HepG2 (cell line): ENCODE measurements at regions not wholly inside any gene's neighbourhood (a gene's known extent, or its start where the extent isn't known, plus 50 kb on each side); places are given as distances from the start of the nearest gene placed in this dataset.

Experiments
- ATAC-seq: fragments of 200-7000 bp; cut with Tn5 transposase; 3 replicates; pipeline ENCODE4 v1.9.1; 2020; ENCODE audit warnings: mild to moderate bottlenecking, moderate library complexity
- BruUV-seq: library from RNA; stranded (reverse); fragments of 400-500 nt; replicated peaks from 2 replicates; lab custom pipeline; 2021; lab: Mats Ljungman, UMichigan
- CTCF ChIA-PET: fragments of 300-600 bp; formaldehyde crosslinking; extraction: SDS; loops from one replicate; lab custom pipeline; 2021; ENCODE audit warnings: low total read pairs, inconsistent platforms, low intra/inter-chr PET ratio; lab: Yijun Ruan, JAX
- POLR2A ChIA-PET: fragments of 350-600 bp; sonication (Branson Sonifier 250); formaldehyde crosslinking; loops from one replicate; lab custom pipeline; 2020; ENCODE audit warnings: antibody characterized with exemption, inconsistent platforms; lab: Yijun Ruan, JAX
- DNase-seq: peaks from one replicate; pipeline ENCODE4 v3.0.0-alpha.2; 2015; ENCODE audit warnings: low spot score
- FAIRE-seq: peaks from 3 replicates; lab custom pipeline; 2011; peaks lifted over from hg19 to GRCh38; lab: Jason Lieb, UNC
- H2AFZ ChIP-seq: one replicate; pipeline ENCODE4 v1.6.1; 2011; ENCODE audit warnings: low read length, inconsistent platforms
- H3K27ac ChIP-seq: fragments of 300-600 bp; 3 replicates; pipeline ENCODE4 v1.8.0; 2011; ENCODE audit warnings: mixed run types, mild to moderate bottlenecking, mixed read lengths, low read length, inconsistent platforms; ENCODE audit not compliant: insufficient read depth; ENCODE audit errors: extremely low read length
- H3K27me3 ChIP-seq, 2 experiments: fragments of 200-600 bp in 1 of 2; 2 replicates in 1 of 2; 3 replicates in 1 of 2; pipeline versions ENCODE4 v1.6.0 to v1.8.0; 2011; ENCODE audit warnings: low read length in 2 of 2, mild to moderate bottlenecking in 2 of 2, moderate library complexity in 2 of 2, inconsistent platforms in 1 of 2; ENCODE audit not compliant: insufficient read depth in 2 of 2, control insufficient read depth in 1 of 2
- H3K36me3 ChIP-seq, 2 experiments: fragments of 200-600 bp in 1 of 2; replicated peaks in 1 of 2; 2 replicates in 1 of 2; 3 replicates in 1 of 2; pipeline versions ENCODE4 v1.5.1 to v1.8.0; 2011; ENCODE audit warnings: low read length in 2 of 2, inconsistent platforms in 1 of 2; ENCODE audit not compliant: insufficient read depth in 2 of 2, control insufficient read depth in 1 of 2
- H3K4me1 ChIP-seq: 2 replicates; pipeline ENCODE4 v1.5.1; 2012; ENCODE audit warnings: low read length, inconsistent platforms; ENCODE audit not compliant: insufficient read depth
- H3K4me2 ChIP-seq: 2 replicates; pipeline ENCODE4 v1.6.0; 2011; ENCODE audit warnings: low read depth, low read length, inconsistent platforms
- H3K4me3 ChIP-seq, 3 experiments: fragments of 200-600 bp in 1 of 3; sonication (generic), shearing (Covaris generic) in 1 of 3; replicated peaks in 1 of 3; 2 replicates each; pipeline ENCODE4 v1.5.1; 2011 to 2016; ENCODE audit warnings: low read length in 3 of 3, inconsistent platforms in 2 of 3, low read depth in 2 of 3, mild to moderate bottlenecking in 2 of 3, control low read depth in 1 of 3, mixed read lengths in 1 of 3; ENCODE audit not compliant: insufficient read depth in 1 of 3
- H3K79me2 ChIP-seq: one replicate; pipeline ENCODE4 v1.6.1; 2011; ENCODE audit warnings: low read length, inconsistent platforms; ENCODE audit not compliant: insufficient read depth
- H3K9ac ChIP-seq: 2 replicates; pipeline ENCODE4 v1.6.0; 2011; ENCODE audit warnings: mild to moderate bottlenecking, low read depth, low read length, inconsistent platforms; ENCODE audit not compliant: insufficient read depth
- H3K9me3 ChIP-seq: 2 replicates; pipeline ENCODE4 v1.5.1; 2012; ENCODE audit warnings: mild to moderate bottlenecking, low read length
- H4K20me1 ChIP-seq: 2 replicates; pipeline ENCODE4 v1.6.0; 2011; ENCODE audit warnings: inconsistent platforms, mild to moderate bottlenecking, low read length, moderate library complexity; ENCODE audit not compliant: insufficient read depth
- KAT2B ChIP-seq: fragments of 150-350 bp; IDR thresholded peaks from 2 replicates; pipeline ENCODE4 v1.6.1; 2014; ENCODE audit warnings: low read depth, low read length, borderline replicate concordance
- MEIS2 ChIP-seq: sonication (generic); formaldehyde crosslinking; IDR thresholded peaks from 2 replicates; pipeline ENCODE4 v1.9.0; 2021; ENCODE audit warnings: mild to moderate bottlenecking, missing genetic modification reagents
- MYC ChIP-seq: sonication (generic); formaldehyde crosslinking; IDR thresholded peaks from 2 replicates; pipeline ENCODE4 v1.9.0; 2021; ENCODE audit warnings: missing genetic modification reagents, borderline replicate concordance
- REL ChIP-seq: sonication (generic); formaldehyde crosslinking; conservative IDR thresholded peaks from 2 replicates; pipeline ENCODE4 v1.8.0; 2022; ENCODE audit warnings: mild to moderate bottlenecking, missing genetic modification reagents, moderate library complexity
- SOX6 ChIP-seq, 2 experiments: fragments of 450-650 bp in 1 of 2; sonication (generic) in 1 of 2; formaldehyde crosslinking in 1 of 2; IDR thresholded peaks; 2 replicates each; pipeline versions ENCODE4 v1.4.0 to v1.6.1; 2017 to 2020; ENCODE audit warnings: antibody characterized with exemption in 1 of 2, mild to moderate bottlenecking in 1 of 2, missing genetic modification reagents in 1 of 2
- SP140L ChIP-seq: sonication (generic); formaldehyde crosslinking; IDR thresholded peaks from 2 replicates; pipeline ENCODE4 v1.4.0; 2020; ENCODE audit warnings: missing genetic modification reagents, borderline replicate concordance
- STAT6 ChIP-seq: sonication (generic); formaldehyde crosslinking; IDR thresholded peaks from 2 replicates; pipeline ENCODE4 v1.4.0; 2020; ENCODE audit warnings: missing genetic modification reagents, mild to moderate bottlenecking, borderline replicate concordance
- XBP1 ChIP-seq: sonication (generic); formaldehyde crosslinking; IDR thresholded peaks from 2 replicates; pipeline ENCODE4 v1.5.0; 2020; ENCODE audit warnings: missing genetic modification reagents
- ZC3H4 ChIP-seq: sonication (generic); formaldehyde crosslinking; IDR thresholded peaks from 2 replicates; pipeline ENCODE4 v1.4.0; 2020; ENCODE audit warnings: missing genetic modification reagents, borderline replicate concordance
- ZFYVE20 ChIP-seq: sonication (generic); formaldehyde crosslinking; IDR thresholded peaks from 2 replicates; pipeline ENCODE4 v1.8.0; 2023; ENCODE audit warnings: low read depth, mild to moderate bottlenecking, moderate library complexity, missing genetic modification reagents, borderline replicate concordance
- ZKSCAN8 ChIP-seq: IDR thresholded peaks from 2 replicates; pipeline ENCODE4 v1.6.1; 2016; ENCODE audit warnings: borderline replicate concordance, missing genetic modification reagents, missing compliant biosample characterization
- ZMYM2 ChIP-seq: sonication (generic); formaldehyde crosslinking; IDR thresholded peaks from 2 replicates; pipeline ENCODE4 v1.8.0; 2022; ENCODE audit warnings: mild to moderate bottlenecking, missing genetic modification reagents
- ZNF124 ChIP-seq: sonication (generic); formaldehyde crosslinking; IDR thresholded peaks from 2 replicates; pipeline ENCODE4 v1.4.0; 2020; ENCODE audit warnings: missing genetic modification reagents
- ZNF160 ChIP-seq: sonication (generic); formaldehyde crosslinking; IDR thresholded peaks from 2 replicates; pipeline ENCODE4 v1.8.0; 2022; ENCODE audit warnings: mild to moderate bottlenecking, inconsistent platforms, missing genetic modification reagents
- ZNF205 ChIP-seq: IDR thresholded peaks from 2 replicates; pipeline ENCODE4 v1.6.1; 2018; ENCODE audit warnings: missing biosample characterization, missing genetic modification reagents
- ZNF207 ChIP-seq: fragments of 450-650 bp; IDR thresholded peaks from 2 replicates; pipeline ENCODE4 v1.6.1; 2016; ENCODE audit warnings: antibody characterized with exemption, borderline replicate concordance
- ZNF383 ChIP-seq: sonication (generic); formaldehyde crosslinking; IDR thresholded peaks from 2 replicates; pipeline ENCODE4 v1.4.0; 2020; ENCODE audit warnings: missing genetic modification reagents, mild to moderate bottlenecking, borderline replicate concordance
- ZNF652 ChIP-seq: IDR thresholded peaks from 2 replicates; pipeline ENCODE4 v1.6.1; 2016; ENCODE audit warnings: low read depth, borderline replicate concordance
- ZNF740 ChIP-seq: sonication (generic); formaldehyde crosslinking; IDR thresholded peaks from 2 replicates; pipeline ENCODE4 v1.4.0; 2020; ENCODE audit warnings: missing genetic modification reagents
- ZNF784 ChIP-seq: sonication (generic); formaldehyde crosslinking; IDR thresholded peaks from 2 replicates; pipeline ENCODE4 v1.5.1; 2020; ENCODE audit warnings: missing genetic modification reagents, mild to moderate bottlenecking, borderline replicate concordance
- WGBS: methylation state at CpG from one replicate; pipeline ENCODE4 v1.1.6; 2017; ENCODE audit warnings: low lambda C conversion rate; 5-methylcytosine and 5-hydroxymethylcytosine counted together
- in situ Hi-C: cut with HindIII; loops from 2 replicates; pipeline ENCODE4 v1.10.0; 2017; ENCODE audit warnings: low pct_unique_long_range_greater_than_20kb; ENCODE audit not compliant: extremely low pct_ligation_motif_present
- intact Hi-C: fragments of 100-400 bp; cut with micrococcal nuclease; formaldehyde crosslinking; loops from one replicate; pipeline ENCODE4 v1.10.0; 2022; ENCODE audit not compliant: unreplicated experiment

GRCh38 chr13:76737526-76737925, 148.7 kb downstream of the KCTD12 start:
- Histone ChIP-seq H3K79me2 (no peaks in the 10 kb centered on the region), H3K9me3 (no peaks in the 10 kb centered on the region), H3K36me3 (no peaks in the 10 kb centered on the region), H4K20me1 (no peaks in the 10 kb centered on the region), H3K27ac (no peak overlapping the region), H3K4me3 (no peak overlapping the region), H3K9ac (no peak overlapping the region), H3K27me3 (no peaks in the 10 kb centered on the region; a peak in 1 of 5 replicates), H3K4me1 (no peaks in the 10 kb centered on the region), H3K4me2 (no peak overlapping the region), H2AFZ (no peak overlapping the region)
- TF ChIP-seq SP140L (CRISPR knock-in tag) (no peak), ZNF652 (no peak), ZNF383 (no peak), XBP1 (no peak), ZNF784 (CRISPR knock-in tag) (no peak), KAT2B (no peak), ZNF124 (CRISPR knock-in tag) (no peak), ZFYVE20 (CRISPR knock-in tag) (no peak), ZC3H4 (no peak), MEIS2 (CRISPR knock-in tag) (no peak), ZMYM2 (CRISPR knock-in tag) (no peak), MYC (CRISPR knock-in tag) (no peak), ZKSCAN8 (no peak), ZNF740 (no peak), ZNF207 (no peak), ZNF160 (CRISPR knock-in tag) (no peak), REL (CRISPR knock-in tag) (no peak), ZNF205 (no peak), SOX6 (IDR thresholded peaks at IDR 0.05) (no peak), SOX6 (CRISPR knock-in tag; IDR thresholded peaks at IDR 0.05) (no peak), STAT6 (CRISPR knock-in tag) (no peak)
- intact Hi-C loops (no loop called here), in situ Hi-C loops (no loop called here)
- WGBS: 9% methylated on average over 3 of the region's 3 CpGs
- DNase-seq (no peak), FAIRE-seq (no peak), ATAC-seq (no peak)
- POLR2A ChIA-PET: no interaction called here
- no TSS peak for BruUV-seq
- CTCF ChIA-PET: no interaction called here
